Fibroblast of mammary gland (primary cell): ENCODE measurements at regions not wholly inside any gene's neighbourhood (a gene's known extent, or its start where the extent isn't known, plus 50 kb on each side); places are given as distances from the start of the nearest gene placed in this dataset.

Experiments used
- DNase-seq: peaks from one replicate; pipeline ENCODE4 v3.0.0-alpha.2; 2010; ENCODE audit warnings: low read depth
- H3K4me3 ChIP-seq: 2 replicates; pipeline ENCODE4 v1.5.1; 2011; ENCODE audit warnings: low read depth, mild to moderate bottlenecking, low read length, moderate library complexity; ENCODE audit not compliant: control insufficient read depth
- CTCF ChIP-seq: conservative IDR thresholded peaks from 2 replicates; pipeline ENCODE4 v1.5.1; 2011; ENCODE audit warnings: low read depth, low read length, inconsistent platforms; ENCODE audit not compliant: control insufficient read depth, insufficient read depth

DNA sequence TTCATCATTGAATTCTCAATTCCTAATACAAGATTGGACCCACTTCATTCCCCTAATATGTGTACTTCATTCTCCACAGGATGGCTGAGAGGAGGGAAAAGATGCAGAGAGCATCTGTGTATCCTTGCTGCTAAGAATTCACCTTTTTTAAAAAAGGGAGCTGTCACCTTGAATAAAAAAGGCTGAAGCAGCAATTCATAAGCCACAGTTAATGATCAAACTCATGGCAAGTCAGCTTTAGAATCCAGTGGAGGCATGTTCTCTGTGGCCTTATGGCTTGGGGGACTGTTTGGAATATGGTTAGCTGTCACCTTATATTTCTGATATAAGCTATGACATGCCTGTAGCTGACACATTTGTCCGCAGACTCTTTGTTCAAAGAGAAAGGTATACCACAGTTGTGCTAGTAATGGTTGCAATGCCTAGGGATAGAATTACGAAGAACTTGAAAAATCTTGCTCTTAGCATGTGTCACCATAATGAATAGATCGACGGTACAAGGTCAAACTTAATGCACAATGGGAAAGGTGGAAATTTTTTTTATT lies 256.8 kb upstream of the TNC start:
- no peak for TF ChIP-seq CTCF
- H3K4me3 ChIP-seq = no peak overlapping the region
- no peak for DNase-seq

- DNase-seq = no peak
- no peak overlapping the region for H3K4me3 ChIP-seq
- TF ChIP-seq CTCF = no peak
Measured at GRCh38 chr9:115378241-115378640, 260.3 kb upstream of the TNC start.

DNA sequence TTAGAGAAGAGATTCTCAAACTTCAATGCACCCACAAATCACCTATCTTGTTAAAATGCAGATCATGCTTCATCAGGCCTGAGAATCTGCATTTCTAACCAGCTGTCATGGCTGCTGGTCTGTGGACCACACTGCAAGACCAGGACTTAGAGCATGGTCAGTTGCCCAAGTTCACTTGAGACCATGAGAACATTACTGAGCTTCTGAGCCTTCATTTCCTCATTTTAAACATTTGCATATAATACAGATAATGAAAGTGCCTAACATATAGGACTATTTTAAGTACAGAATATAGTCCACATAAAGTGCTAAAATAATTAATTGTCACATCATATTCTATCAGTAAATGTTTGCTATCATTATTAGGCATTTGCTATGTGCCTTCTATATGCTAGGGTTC lies 260.8 kb upstream of the TNC start:
- H3K4me3 ChIP-seq = no peak overlapping the region
- DNase-seq = no peak
- TF ChIP-seq CTCF = no peak

DNA sequence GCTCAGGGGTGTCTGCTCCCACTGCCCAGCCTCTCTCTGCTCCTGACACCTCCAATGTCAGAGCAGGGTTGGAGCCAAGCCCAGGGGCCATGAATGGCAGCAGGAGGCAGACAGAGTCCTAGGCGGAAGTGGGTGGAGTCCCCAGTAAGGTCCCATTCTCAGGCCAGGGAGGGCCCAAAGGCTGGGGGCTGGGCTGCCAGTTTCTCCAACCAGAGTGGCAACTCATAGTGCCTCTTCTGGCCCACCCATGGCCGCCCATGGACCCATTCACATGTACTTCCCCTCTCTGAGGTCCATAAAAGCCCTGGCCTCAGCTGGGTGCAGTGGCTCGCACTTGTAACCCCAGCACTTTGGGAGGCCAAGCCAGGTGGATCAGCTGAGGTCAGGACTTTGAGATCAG lies 261.8 kb upstream of the TNC start:
- TF ChIP-seq CTCF = no peak
- no peak for DNase-seq
- H3K4me3 ChIP-seq = no peak overlapping the region

- DNase-seq = no peak
- no peak for TF ChIP-seq CTCF
- H3K4me3 ChIP-seq = no peak overlapping the region
Measured at GRCh38 chr9:115382865-115383264, 264.9 kb upstream of the TNC start.

DNA sequence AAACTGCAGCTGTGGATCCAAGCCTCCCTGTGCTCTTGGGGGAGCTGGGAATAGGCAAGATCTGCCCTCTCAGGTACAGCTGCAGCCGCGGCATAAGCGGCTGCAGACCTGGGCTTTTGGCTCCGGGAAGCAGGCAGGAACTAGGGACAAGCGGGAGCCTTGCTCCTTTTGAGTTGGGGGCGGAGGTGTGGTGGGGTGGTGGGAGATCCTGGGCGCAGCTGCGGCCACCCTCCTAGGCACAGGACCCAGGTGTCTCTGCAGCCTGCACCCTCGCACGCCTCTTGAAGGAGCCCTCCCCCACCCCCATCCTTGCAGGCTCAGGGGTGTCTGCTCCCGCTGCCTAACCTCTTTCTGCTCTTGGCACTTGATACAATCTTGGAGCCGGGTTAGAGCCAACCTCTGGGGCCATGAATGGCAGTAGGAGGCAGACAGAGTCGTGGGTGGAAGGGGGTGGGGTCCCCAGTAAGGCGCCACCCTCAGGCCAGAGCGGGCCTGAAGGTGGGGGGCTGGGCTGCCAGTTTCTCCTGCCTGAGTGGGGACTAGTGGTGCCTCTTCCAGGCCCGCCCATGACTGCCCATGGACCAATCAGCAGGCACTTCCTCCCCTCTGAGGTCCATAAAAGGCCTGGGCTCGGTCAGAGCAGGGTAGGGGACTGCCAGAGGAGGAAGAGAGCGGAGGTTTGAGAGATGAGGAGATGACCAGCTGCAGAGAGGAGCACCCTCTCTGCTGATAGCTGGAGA lies 267.6 kb upstream of the TNC start:
- TF ChIP-seq CTCF = no peak
- DNase-seq = no peak
- H3K4me3 ChIP-seq = no peak overlapping the region
